EL (cell line): ENCODE measurements at regions not wholly inside any gene's neighbourhood (a gene's known extent, or its start where the extent isn't known, plus 50 kb on each side); places are given as distances from the start of the nearest gene placed in this dataset.

Source experiments
- DNase-seq: peaks from one replicate; pipeline ENCODE4 v3.0.0-alpha.2; 2016

- no peak for DNase-seq
Measured at GRCh38 chr2:102968375-102968774, 206.5 kb downstream of the TMEM182 start.

- DNase-seq: no peak
Measured at GRCh38 chr2:102971701-102972100, 209.9 kb downstream of the TMEM182 start.

GRCh38 chr2:102975996-102976975, 214.5 kb downstream of the TMEM182 start:
- DNase-seq: no peak

DNA sequence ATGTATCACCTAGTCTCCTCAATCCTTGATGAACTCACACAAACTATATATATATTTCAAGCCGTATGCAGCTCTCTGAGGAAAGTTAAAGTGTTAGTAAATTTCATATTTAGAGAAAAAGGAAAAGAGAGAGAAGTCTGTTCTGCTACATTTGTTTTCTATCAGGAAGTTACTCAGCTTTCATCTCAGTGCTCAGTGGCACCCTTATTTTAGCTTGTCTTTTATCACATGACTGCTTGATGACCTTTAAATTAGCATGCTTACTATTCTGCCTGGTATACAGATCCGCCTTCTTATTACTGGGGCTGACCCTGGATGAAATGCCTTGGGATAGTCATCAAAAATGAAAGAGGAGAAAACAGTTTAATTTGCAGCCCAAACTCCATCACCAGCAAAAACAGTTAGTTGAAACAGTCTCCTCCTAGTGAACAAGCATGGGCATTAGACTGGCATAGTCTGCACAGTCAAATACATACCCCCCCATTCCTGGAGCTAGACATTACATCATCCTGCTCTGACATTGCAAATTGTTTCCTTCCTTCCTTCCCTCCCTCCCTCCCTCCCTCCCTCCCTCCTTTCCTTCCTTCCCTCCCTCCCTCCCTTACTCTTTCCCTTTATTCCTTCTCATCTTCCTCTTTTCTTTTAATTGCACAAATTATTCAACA, 215.7 kb downstream of the TMEM182 start:
- no peak for DNase-seq

DNA sequence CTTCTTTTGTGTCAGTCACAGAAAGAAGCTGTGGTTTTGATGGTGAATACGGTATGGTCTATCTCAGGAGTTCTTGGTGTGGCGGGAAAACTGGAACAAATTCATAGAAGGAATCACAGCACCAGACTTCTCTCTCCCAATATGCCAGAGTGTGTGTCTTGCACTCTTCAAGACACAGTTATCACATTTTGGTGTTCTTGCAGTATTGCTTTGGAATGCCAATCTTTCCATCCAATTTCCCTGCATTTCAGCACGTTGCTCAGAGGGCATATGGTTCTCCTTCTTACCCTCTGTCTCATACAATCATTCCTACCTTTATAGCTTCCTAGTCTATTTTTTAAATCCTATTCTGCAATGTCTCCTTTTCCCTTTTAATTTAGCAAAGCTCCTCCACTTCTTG, 216.3 kb downstream of the TMEM182 start:
- DNase-seq: no peak

GRCh38 chr2:102979429-102979828, 217.6 kb downstream of the TMEM182 start:
- DNase-seq: no peak

DNA sequence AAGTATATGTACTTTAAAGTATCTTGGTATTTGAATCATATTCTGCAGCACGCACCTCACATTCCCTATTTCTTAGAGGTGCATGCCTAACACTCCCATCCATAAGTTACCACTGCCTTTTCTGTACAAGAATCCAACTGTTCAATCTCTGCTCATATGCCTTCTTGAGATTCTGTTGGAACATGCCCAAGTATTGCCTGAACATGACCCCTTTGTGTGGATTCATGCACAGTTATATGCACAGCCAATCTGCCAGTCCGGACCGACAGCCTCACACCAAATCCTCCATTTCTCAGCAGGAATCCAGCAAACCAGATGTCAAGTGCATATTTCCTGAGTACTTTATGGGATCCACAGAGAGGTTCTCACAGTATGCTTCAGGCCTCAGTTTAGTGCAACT, 222.0 kb downstream of the TMEM182 start:
- DNase-seq: no peak

DNA sequence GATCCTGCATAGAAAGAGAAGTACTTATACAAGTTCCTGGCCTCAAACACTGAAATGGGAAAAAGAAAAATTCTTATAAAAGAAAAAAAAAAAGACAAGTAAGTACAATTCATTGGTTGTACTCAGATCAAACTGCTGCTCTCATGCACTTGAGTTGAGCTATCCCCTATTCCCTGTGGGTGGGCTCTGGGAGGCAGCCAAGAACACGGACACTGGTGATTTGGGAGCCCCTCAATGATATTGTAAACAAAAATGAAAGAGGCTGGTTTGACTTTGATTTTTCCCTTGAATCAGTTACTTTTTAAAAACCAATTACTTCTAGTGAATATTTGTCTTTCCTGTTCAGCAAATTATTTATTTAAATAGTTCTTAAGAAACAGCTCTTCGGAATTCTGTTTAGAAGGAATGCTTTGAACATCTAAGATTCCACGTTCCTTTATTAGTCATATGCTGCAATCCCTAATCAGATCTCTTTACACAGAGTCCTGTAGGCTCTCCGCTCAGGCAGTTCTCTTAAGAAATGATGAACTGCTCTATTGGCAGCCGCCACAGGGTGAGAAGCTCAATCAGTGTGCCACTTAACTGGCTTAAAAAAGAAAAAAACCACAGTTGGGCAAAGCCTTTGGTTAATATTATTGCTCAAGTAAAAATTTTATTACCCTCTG, 225.1 kb downstream of the TMEM182 start:
- no peak for DNase-seq

GRCh38 chr2:102992607-102993006, 230.8 kb downstream of the TMEM182 start:
- DNase-seq: no peak

GRCh38 chr2:102999958-103000357, 238.1 kb downstream of the TMEM182 start:
- DNase-seq: no peak

DNA sequence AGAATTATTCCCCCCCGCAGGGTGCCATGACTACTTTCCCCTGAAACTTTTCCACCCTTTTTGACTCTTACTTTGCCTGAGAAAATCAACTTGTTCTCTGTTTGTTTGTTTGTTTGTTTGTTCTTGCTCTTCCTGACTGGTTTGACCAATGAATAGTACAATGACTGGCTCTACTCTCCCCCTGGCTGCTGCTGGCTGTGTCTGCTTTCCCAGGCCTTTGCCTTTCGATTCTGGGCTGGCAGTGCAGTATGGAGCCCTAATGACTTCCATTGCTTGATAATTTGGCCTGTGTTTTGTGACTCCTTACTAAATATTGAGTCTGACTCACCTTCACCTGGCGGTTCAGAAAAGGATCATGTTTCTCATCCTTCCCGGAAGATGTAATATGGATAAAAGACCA, 241.1 kb downstream of the TMEM182 start:
- DNase-seq: no peak

DNA sequence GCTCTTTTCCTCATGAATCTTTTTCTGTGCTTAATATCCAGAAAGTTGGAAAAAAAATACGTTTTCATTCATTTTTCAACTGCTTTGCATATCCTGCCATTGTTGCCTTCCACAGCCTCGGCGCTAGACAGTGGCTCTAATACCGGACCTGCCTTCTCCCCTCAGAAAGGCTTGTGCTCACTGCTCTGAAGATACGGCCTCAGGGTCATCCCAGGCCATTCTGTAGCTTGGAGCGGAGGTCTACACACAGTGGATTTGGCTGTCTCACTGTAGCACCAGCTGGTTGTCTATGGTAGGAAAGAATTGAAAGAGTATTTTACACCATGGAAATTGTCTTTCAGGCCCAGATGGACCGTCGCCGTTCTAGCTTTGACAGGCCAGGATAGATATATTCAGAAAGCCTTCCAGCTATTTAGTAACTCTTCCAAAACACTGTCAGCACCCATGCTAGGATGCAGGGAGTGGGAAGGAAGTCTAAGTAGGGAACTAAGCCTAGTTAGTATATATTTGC, 242.0 kb downstream of the TMEM182 start:
- DNase-seq: no peak

- no peak for DNase-seq
Measured at GRCh38 chr2:103004426-103004942, 242.7 kb downstream of the TMEM182 start.

- DNase-seq: no peak
Measured at GRCh38 chr2:103005393-103005792, 243.6 kb downstream of the TMEM182 start.

GRCh38 chr2:103007086-103007485, 245.3 kb downstream of the TMEM182 start:
- DNase-seq: no peak

- DNase-seq: no peak
Measured at GRCh38 chr2:103008586-103008985, 246.8 kb downstream of the TMEM182 start.

DNA sequence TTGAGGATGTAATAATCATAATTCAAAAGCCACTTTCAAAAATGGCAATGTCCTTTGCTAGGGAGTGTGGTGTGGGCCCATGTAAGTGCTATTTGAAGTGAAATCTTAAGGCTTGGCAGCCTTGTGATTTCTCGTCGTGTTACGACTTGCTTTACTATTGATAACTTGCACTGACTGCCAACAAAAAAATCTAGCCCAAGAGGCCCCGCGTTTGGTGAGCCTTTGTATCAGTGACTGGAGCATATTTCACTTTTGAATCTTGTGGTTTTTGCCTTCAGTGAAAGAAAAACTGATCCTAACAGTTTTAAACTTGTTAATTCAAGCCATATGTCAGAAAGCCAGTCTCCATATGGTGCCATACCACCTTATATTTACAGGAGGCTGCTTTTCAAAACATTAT, 248.0 kb downstream of the TMEM182 start:
- no peak for DNase-seq

GRCh38 chr2:103010306-103010705, 248.5 kb downstream of the TMEM182 start:
- DNase-seq: no peak

GRCh38 chr2:103010751-103011150, 248.9 kb downstream of the TMEM182 start:
- no peak for DNase-seq

- DNase-seq: no peak
Measured at GRCh38 chr2:103012590-103012989, 250.8 kb downstream of the TMEM182 start.

DNA sequence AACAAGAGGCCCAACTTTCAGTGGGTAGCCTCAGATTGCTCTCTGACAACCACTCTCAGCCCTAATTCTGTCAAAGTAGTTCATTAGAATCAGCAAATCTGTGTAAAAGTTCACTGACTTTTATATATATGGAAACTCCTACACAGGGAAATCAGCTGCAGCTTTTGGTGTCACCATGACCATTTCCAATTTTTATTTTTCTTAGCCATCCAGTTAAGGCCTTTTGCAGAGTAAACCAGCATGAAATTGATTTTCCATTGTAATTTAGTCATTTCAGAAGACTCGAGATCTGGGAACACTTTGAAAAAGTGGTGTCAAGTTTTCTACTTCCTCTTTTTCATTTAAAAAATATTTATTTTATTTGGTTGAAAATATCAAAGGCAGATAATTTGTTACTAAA, 263.2 kb downstream of the TMEM182 start:
- DNase-seq: no peak

DNA sequence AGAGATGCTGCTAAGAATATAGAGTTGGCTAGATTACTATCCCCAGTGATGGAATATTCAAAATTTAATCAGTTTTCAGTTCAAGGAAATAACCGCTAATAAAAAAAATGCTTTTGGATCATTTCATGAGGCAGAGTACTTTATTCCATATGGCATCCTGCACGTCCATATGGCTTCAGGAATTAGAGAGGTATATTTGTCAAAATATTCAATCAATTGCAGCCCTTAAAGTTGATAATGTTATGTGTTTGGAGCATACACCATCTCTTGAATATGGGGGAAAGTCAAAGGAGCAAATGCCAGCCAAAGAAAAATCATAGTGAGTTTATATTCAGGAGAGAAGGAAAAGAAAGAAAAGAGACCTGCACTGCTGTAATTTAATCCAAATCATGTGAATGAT, 266.4 kb downstream of the TMEM182 start:
- no peak for DNase-seq
